Right ventricle myocardium superior (tissue), 1 donor: ENCODE measurements at regions not wholly inside any gene's neighbourhood (a gene's known extent, or its start where the extent isn't known, plus 50 kb on each side); places are given as distances from the start of the nearest gene placed in this dataset.

Source experiments
- ATAC-seq: fragments of 200-7000 bp; cut with Tn5 transposase; one replicate; pipeline ENCODE4 v1.9.1; 2020; ENCODE audit warnings: mild to moderate bottlenecking; ENCODE audit not compliant: poor library complexity
- DNase-seq: peaks from one replicate; pipeline ENCODE4 v3.0.0-alpha.2; 2020
- intact Hi-C: fragments of 100-400 bp; cut with DNase I; formaldehyde crosslinking; loops from one replicate; pipeline ENCODE4 v1.11.2; 2022
- donor health status: DM: no; HTN: yes; CAD: no; lungs with severe emphysema.

DNA sequence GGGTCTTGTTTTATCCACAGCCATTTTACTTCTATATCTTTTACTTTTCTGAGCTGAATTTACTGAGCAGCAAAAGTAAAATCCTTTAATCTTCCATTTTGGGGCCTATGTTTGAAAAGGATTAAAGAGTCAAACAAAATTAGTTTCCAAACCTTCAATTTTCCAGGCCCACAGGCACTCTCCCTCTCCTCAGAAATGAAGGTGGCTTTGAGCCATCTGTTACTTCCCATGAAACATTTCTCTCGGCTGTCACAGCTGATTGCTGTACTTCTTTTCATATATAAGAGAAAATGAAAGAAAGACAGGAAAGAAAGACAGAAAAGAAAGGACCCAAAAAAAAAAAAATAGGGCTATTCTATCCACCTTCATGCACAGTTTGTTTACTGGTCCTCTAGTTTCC lies 194.9 kb downstream of the LACC1 start:
- ATAC-seq (no peak), DNase-seq (no peak)
- intact Hi-C loops = no loop called here

- intact Hi-C loops = no loop called here
- no peak for DNase-seq
- ATAC-seq = peak; percentile 52
These were observed 195.4 kb downstream of the LACC1 start for GRCh38 chr13:44075113-44075512.

DNA sequence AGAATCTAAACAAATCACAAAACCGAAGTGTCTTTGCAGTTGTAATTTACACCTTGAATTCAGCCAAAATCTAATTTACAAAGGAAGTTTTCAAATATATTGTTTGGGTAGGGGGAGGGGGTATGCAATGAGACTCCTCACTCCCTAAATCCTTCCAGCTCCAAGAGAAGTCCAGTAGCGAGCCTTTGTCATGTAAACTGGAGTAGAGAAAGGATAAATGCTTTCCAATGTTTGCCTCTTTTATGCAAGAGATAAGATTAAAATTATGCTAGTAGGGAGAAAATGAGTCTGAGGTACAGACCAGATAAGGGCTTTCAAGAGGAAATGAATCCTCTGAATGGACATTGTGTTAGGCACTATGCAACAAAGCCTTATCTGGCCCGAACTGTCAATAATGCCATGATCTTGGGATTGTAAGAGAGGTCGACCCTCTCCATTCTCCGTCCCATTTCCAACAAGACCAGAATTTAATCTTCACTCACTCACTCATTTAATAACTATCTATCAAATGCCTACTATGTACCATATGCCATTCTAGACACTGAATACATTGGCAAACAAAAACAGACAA lies 199.2 kb downstream of the LACC1 start:
- DNase-seq (no peak), ATAC-seq (no peak)
- intact Hi-C loops = no loop called here

GRCh38 chr13:44079413-44080205 lies 199.9 kb downstream of the LACC1 start:
- intact Hi-C loops = no loop called here
- DNase-seq = no peak

DNA sequence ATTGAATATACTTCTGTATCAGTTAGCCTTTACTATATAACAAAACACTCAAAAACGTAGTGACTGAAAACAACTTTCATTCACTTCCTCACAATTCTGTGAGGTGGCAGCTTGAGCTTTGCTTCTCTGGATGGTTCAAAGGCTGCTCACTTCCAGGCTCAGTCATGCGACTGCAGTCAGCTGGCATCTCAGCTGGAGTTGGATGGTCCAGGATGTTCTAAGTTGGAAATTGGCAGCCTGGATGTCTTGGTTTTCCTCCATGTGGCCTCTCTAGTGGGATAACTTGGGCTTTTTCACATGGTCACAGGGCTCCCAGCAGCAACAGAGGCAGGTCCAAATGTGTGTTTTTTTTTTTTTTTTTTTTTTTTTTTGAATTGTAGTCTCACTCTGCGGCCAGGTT lies 204.4 kb downstream of the LACC1 start:
- peak; percentile 68 for ATAC-seq
- no peak for DNase-seq
- intact Hi-C loops = no loop called here

More at GRCh38 chr13:44079413-44080205, 199.9 kb downstream of the LACC1 start:
- no peak for ATAC-seq

DNA sequence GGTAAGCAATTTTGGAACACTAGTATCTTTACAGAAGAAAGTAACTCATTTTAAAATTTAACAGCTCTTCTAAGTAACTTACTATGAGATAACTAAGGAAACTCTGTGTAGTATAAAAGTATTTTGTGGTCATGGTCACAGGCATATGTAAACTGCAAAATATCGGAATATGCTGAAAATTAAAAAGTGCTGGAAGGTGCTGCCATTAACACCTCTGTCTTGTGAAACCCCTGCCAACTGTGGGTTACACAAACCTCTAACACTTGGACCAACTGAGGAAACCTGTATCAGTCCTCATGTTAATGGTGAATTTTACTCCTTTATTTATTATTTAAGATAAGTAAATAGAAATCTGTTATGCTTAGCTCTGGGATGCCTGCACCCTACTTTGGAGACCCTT lies 206.7 kb downstream of the LACC1 start:
- DNase-seq (no peak), ATAC-seq (no peak)
- intact Hi-C loops = no loop called here

DNA sequence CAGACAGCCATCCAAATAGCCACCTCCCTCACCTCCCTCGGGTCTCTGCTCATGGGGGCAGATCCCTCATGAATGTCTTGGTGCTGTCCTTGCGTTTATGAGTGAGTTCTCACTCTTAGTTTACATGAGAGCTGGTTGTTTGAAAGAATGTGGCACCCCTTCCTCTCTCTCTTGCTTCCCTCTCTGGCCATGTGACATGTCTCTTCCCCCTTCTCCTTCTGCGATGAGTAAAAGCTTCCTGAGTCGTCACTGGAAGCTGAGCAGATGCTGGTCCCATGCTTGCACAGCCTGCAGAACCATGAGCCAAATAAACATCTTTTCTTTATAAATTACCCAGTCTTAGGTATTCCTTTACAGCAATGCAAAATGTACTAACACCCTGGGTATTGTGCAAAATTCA lies 208.7 kb downstream of the LACC1 start:
- intact Hi-C loops = no loop called here
- ATAC-seq (no peak), DNase-seq (no peak)

GRCh38 chr13:44088991-44089413 lies 209.3 kb downstream of the LACC1 start:
- ATAC-seq (no peak), DNase-seq (no peak)
- intact Hi-C loops = no loop called here

GRCh38 chr13:44089452-44089851 lies 209.7 kb downstream of the LACC1 start:
- DNase-seq (no peak), ATAC-seq (no peak)
- intact Hi-C loops = no loop called here

DNA sequence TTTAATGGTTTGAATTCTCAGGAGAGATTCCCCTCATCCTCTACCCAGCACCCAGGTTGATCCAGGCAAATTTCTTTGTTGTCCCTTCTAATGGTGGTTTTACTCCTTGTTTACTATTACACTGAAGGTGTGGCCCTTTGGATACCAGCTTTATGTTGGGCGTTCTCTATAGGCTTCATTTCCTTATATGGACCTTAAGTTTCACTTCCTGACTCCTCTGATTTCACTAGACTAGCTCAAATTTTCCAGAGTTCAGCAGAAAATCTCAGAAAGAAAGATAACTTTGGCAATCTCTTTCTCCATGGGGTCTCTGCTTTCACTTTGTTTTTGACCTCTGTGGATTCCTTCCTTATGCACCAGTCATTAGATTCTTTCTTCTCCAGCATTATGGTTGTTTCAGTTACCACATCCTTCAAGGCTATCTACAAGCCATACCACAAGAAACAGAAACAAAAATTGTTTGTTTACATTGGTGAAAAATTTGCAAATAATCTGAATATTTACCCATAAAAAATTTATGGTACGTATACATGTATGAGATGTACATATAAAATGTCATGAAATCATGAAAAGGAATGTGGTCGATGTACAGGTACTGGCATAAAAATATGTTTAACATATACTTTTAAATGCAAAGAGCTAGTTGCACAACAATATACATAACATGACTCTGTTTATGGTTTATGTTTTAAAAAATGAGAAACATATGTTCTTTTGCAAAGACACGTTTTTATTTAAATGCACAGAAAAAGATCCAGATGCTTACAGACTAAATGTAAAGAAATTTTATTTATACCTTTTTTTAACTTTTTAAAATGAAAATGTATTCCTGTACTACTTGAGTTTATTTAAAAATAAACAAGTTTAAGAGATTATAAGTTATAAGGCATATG lies 212.6 kb downstream of the LACC1 start:
- DNase-seq (no peak), ATAC-seq (no peak)
- intact Hi-C loops = no loop called here

DNA sequence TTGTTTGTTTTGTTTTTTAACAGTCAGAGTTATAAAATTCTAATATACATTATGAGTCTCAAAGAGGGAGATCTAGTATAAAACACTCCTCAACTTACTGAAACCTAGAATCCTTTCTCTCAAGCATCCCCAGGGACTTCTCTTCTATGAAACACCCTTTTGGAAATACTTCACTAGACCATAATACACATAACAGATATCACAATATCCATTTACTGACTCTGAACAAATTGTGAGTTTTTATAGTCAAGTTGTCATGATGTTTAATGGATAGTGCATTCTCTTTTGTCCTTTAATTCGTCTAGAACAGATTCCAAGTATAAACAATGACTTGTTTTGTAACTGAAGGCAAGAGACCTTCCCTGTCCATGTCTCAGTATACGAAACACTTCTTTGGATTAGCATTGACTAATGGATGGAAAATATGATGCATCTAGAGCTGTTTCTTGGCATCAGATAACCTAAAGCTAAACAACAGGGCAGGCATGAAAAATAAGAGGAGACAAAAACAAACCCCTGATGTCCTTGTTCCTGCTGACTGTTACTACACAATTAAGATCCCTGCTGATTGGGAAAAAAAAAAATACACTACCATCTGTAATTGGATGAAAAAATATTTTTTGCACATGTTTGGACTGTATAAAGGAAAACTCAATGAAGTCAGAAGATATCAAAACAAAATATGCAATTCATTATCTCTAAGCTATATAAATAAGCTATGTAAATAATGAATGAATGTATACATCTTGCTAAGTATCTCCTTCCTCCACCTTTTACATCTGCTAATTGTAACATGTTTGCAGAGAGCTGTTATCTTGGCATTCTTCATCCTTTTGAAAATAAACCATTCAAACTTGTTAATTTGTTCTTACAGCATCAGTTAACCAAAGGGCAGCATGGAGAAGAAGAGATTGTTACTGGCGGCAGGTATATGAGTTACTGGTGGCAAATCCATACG lies 214.2 kb downstream of the LACC1 start:
- intact Hi-C loops = no loop called here
- ATAC-seq = no peak
- DNase-seq = no peak

GRCh38 chr13:44096901-44097300 lies 217.2 kb downstream of the LACC1 start:
- no peak for DNase-seq
- intact Hi-C loops = no loop called here
- no peak for ATAC-seq

DNA sequence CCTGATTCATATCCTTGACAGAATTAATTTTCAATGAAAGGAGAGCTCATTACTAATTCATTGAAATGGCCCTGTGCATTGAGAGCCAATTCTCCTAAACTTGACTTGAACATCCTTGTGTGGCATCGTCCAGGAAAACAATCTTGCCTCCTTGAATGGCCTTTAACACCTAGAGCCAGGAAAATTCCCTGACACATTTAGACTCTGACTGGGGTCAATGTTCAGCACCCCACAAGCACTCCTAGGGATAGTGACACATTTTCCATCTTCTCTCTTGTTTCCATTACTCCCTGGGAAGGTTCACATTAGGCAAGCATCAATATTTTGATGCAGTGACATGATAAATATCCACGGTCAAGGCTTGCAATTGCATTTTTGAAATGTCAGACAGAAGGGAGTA lies 218.9 kb downstream of the LACC1 start:
- DNase-seq (no peak), ATAC-seq (no peak)
- intact Hi-C loops = no loop called here

GRCh38 chr13:44101347-44102083 lies 221.8 kb downstream of the LACC1 start:
- intact Hi-C loops = loop anchor here (10.0 kb wide), 1 partner anchor 197 kb away; no protein-coding TSS in a partner anchor
- no peak for ATAC-seq
- DNase-seq = no peak

- ATAC-seq = no peak
- intact Hi-C loops = loop anchor here (10.0 kb wide), 1 partner anchor 199 kb away; no protein-coding TSS in a partner anchor
- no peak for DNase-seq
These were observed 223.9 kb downstream of the LACC1 start for GRCh38 chr13:44103429-44104196.

- ATAC-seq (no peak), DNase-seq (no peak)
- intact Hi-C loops = loop anchor here (10.0 kb wide), 1 partner anchor 199 kb away; no protein-coding TSS in a partner anchor
These were observed 224.4 kb downstream of the LACC1 start for GRCh38 chr13:44104197-44104490.

DNA sequence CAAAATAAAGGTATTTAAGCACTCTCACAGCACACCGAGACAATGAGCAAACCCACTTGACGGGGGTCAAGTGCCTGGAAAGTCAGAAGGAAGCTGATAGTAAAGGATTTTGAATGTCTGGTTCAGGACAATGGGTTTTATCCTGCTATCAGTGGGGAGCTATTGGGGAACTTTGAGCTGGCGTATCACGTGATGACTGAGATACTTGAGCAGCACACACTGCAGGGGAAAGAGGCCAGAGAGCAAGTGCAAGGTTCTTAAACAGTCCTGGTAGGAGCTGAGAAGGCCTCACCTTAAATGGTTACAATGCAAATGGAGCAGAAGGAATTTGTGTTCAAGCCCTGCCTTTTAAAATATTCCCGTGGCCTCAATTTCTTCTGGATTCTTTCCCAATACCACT lies 225.3 kb downstream of the LACC1 start:
- no peak for DNase-seq
- ATAC-seq = no peak
- intact Hi-C loops = loop anchor here (10.0 kb wide), 1 partner anchor 200 kb away; no protein-coding TSS in a partner anchor
